Liver (tissue), 7 donors: ENCODE measurements at regions not wholly inside any gene's neighbourhood (a gene's known extent, or its start where the extent isn't known, plus 50 kb on each side); places are given as distances from the start of the nearest gene placed in this dataset.

Experiments
- DNase-seq: peaks from one replicate; pipeline ENCODE4 v3.0.0-alpha.2; 2017; ENCODE audit warnings: low spot score
- H3K27ac ChIP-seq, 2 donors: one replicate each; pipeline ENCODE4 v1.7.0; 2013; ENCODE audit warnings: inconsistent platforms in 2 of 2, low read length in 2 of 2, control low read depth in 1 of 2, low read depth in 1 of 2, mild to moderate bottlenecking in 1 of 2
- H3K27me3 ChIP-seq, 4 donors: one replicate each; pipeline versions ENCODE4 v1.6.1 to v1.7.0; 2013; ENCODE audit warnings: low read length in 3 of 4, inconsistent platforms in 1 of 4, mild to moderate bottlenecking in 1 of 4, moderate library complexity in 1 of 4; ENCODE audit not compliant: control insufficient read depth in 4 of 4, insufficient read depth in 4 of 4
- H3K36me3 ChIP-seq, 4 donors: one replicate each; pipeline versions ENCODE4 v1.6.1 to v1.7.0; 2013; ENCODE audit warnings: low read length in 3 of 4, mild to moderate bottlenecking in 3 of 4, low read depth in 1 of 4, moderate library complexity in 1 of 4; ENCODE audit not compliant: control insufficient read depth in 4 of 4, insufficient read depth in 3 of 4
- H3K4me1 ChIP-seq, 4 donors: one replicate each; pipeline versions ENCODE4 v1.6.1 to v1.7.0; 2013; ENCODE audit warnings: low read length in 3 of 4, mild to moderate bottlenecking in 3 of 4, moderate library complexity in 1 of 4; ENCODE audit not compliant: control insufficient read depth in 4 of 4, insufficient read depth in 4 of 4
- H3K4me3 ChIP-seq, 3 donors: one replicate each; pipeline versions ENCODE4 v1.6.1 to v1.7.0; 2013; ENCODE audit warnings: low read length in 3 of 3, control low read depth in 1 of 3, low read depth in 1 of 3, mild to moderate bottlenecking in 1 of 3
- H3K9ac ChIP-seq, 2 donors: one replicate each; pipeline ENCODE4 v1.7.0; 2013; ENCODE audit warnings: low read length in 2 of 2, mild to moderate bottlenecking in 2 of 2, moderate library complexity in 2 of 2, control low read depth in 1 of 2, low read depth in 1 of 2
- H3K9me3 ChIP-seq, 4 donors: one replicate each; pipeline versions ENCODE4 v1.6.1 to v1.7.0; 2013; ENCODE audit warnings: low read length in 3 of 4; ENCODE audit not compliant: control insufficient read depth in 4 of 4
- EGR1 ChIP-seq, 2 donors: IDR thresholded peaks; 2 replicates each; pipeline ENCODE4 v1.6.1; 2016 to 2018; ENCODE audit warnings: antibody characterized with exemption in 2 of 2, low read depth in 2 of 2
- FOXA1 ChIP-seq: IDR thresholded peaks from 2 replicates; pipeline ENCODE4 v1.6.1; 2016; ENCODE audit warnings: antibody characterized with exemption
- HNF4G ChIP-seq: IDR thresholded peaks from 2 replicates; pipeline ENCODE4 v1.6.1; 2016; ENCODE audit warnings: antibody characterized with exemption
- TAF1 ChIP-seq: conservative IDR thresholded peaks from 2 replicates; pipeline ENCODE4 v1.6.1; 2016; ENCODE audit warnings: antibody characterized with exemption, mild to moderate bottlenecking
- WGBS: extraction: QIAGEN DNeasy Blood & Tissue Kit; methylation state at CpG from one replicate; pipeline ENCODE4 v1.1.7; 2013; 5-methylcytosine and 5-hydroxymethylcytosine counted together
- TF ChIP-seq, protein P1 (sequence below): IDR thresholded peaks from 2 replicates; pipeline ENCODE4 v1.6.1; 2016; ENCODE audit warnings: antibody characterized with exemption
- TF ChIP-seq, protein P2 (sequence below): IDR thresholded peaks from 2 replicates; pipeline ENCODE4 v1.6.1; 2016; ENCODE audit warnings: antibody characterized with exemption
- TF ChIP-seq, protein P3 (sequence below): IDR thresholded peaks from 2 replicates; pipeline ENCODE4 v1.6.1; 2016; ENCODE audit warnings: antibody characterized with exemption, mild to moderate bottlenecking
- donor health status: healthy.
- donor health status: healthy.
- donor health status: healthy.
- donor health status: healthy.

DNA sequence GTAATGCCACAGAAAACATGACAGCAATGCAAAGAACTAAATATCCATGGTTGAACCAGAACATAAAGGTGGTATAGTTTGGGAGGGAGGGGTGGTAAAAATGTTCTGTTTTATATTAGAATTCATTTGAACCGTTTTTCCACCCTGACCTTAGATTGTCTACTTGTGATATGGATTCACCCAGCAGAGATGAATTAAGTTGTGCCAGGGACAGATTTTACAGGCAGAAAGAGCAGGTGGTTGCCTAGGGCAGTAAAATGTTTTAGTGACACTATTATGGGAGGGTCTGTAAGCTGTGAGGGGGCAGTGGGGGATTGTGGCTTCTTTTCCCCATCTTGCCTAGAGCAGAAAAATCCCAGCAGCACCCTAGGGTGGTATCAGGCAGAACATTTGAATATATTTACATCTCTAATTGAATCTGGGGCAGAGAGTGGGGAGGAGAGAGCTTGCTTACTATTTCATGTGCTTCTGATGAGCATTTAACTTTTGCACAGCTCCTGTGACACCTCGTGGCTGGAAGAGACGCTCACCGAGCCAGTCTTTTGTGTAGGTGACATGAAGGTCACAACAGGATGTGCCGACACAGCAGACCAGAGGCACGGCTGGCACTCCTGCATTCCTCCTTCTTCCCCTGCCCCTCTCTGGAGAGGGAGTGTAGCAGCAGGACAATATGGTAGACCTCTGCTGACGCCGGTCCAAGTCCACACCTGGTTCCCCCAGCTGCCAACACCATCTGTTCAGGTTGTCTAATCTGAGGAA is 452.3 kb downstream of the IRS2 start:
- Histone ChIP-seq H3K4me1 (no peaks in the 10 kb centered on the region), H3K9me3 (no peaks in the 10 kb centered on the region), H3K4me3 (no peak overlapping the region), H3K27ac (no peak overlapping the region), H3K27me3 (no peaks in the 10 kb centered on the region), H3K36me3 (no peaks in the 10 kb centered on the region), H3K9ac (no peak overlapping the region)
- DNase-seq, result no peak
- WGBS, result 78% methylated on average over 8 of the region's 8 CpGs
- TF ChIP-seq, protein P1, sequence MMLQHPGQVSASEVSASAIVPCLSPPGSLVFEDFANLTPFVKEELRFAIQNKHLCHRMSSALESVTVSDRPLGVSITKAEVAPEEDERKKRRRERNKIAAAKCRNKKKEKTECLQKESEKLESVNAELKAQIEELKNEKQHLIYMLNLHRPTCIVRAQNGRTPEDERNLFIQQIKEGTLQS, result no peak
- TF ChIP-seq, protein P2, sequence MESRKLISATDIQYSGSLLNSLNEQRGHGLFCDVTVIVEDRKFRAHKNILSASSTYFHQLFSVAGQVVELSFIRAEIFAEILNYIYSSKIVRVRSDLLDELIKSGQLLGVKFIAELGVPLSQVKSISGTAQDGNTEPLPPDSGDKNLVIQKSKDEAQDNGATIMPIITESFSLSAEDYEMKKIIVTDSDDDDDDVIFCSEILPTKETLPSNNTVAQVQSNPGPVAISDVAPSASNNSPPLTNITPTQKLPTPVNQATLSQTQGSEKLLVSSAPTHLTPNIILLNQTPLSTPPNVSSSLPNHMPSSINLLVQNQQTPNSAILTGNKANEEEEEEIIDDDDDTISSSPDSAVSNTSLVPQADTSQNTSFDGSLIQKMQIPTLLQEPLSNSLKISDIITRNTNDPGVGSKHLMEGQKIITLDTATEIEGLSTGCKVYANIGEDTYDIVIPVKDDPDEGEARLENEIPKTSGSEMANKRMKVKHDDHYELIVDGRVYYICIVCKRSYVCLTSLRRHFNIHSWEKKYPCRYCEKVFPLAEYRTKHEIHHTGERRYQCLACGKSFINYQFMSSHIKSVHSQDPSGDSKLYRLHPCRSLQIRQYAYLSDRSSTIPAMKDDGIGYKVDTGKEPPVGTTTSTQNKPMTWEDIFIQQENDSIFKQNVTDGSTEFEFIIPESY, result no peak
- no peak for TF ChIP-seq EGR1 (IDR thresholded peaks at IDR 0.05; ENCODE audit: low read depth in 2 of 2)
- TF ChIP-seq, protein P3, sequence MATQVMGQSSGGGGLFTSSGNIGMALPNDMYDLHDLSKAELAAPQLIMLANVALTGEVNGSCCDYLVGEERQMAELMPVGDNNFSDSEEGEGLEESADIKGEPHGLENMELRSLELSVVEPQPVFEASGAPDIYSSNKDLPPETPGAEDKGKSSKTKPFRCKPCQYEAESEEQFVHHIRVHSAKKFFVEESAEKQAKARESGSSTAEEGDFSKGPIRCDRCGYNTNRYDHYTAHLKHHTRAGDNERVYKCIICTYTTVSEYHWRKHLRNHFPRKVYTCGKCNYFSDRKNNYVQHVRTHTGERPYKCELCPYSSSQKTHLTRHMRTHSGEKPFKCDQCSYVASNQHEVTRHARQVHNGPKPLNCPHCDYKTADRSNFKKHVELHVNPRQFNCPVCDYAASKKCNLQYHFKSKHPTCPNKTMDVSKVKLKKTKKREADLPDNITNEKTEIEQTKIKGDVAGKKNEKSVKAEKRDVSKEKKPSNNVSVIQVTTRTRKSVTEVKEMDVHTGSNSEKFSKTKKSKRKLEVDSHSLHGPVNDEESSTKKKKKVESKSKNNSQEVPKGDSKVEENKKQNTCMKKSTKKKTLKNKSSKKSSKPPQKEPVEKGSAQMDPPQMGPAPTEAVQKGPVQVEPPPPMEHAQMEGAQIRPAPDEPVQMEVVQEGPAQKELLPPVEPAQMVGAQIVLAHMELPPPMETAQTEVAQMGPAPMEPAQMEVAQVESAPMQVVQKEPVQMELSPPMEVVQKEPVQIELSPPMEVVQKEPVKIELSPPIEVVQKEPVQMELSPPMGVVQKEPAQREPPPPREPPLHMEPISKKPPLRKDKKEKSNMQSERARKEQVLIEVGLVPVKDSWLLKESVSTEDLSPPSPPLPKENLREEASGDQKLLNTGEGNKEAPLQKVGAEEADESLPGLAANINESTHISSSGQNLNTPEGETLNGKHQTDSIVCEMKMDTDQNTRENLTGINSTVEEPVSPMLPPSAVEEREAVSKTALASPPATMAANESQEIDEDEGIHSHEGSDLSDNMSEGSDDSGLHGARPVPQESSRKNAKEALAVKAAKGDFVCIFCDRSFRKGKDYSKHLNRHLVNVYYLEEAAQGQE, result no peak

DNA sequence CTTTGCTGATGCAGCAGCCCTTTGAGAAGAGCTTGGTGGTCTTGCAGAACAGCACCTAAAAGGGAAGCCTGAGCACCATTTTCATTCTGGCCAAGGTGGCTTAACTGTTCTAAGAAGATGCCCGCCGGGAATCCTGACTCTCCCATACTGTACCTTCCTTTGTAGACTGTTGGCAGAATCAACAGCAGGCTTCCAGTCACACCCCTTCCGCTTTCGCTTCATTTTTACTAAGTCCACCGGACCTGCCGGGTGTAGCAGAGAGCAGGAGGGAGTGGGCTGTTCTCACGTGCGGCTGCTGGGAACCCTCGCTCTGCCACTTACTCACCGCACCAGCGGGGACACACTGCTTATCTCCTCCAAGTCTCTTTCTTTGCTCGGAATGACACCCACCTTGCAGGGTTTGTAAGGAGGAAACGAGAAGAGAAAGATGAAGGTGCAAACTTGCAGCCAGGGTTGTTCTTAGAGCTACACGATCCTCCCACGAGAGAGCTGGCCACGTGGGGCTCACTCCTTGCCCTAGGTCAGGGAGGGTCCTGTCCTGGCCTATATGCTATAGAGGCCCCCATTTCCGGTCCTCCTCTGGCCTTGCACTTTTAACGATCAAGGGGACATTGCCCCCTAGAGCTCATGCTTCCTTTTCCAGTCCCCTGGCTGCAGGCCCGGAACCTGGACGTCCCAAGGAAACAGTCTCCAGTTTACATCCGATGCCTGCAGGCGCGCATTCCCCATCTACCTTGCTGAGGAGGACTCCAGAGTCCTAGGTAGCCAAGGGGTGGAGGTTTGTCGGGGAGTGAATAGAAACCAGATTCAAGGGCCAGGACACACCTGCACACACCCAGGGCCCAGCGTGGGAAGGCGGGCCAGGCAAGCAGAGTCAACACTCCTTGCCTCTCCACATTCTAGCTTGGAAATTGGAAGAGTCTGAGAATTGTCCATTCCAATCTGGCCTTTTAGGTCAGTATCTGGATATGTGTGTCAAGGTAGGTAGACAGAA is 453.6 kb downstream of the IRS2 start:
- DNase-seq, result no peak
- no peak overlapping the region for H3K27ac ChIP-seq

More for the DNA sequence above, 453.6 kb downstream of the IRS2 start:
- Histone ChIP-seq H3K27me3 (no peaks in the 10 kb centered on the region), H3K9me3 (no peaks in the 10 kb centered on the region), H3K4me3 (no peak overlapping the region), H3K4me1 (no peaks in the 10 kb centered on the region), H3K9ac (no peak overlapping the region), H3K36me3 (no peaks in the 10 kb centered on the region)
- 78% methylated on average over 26 of the region's 26 CpGs for whole genome bisulfite sequencing
- TF ChIP-seq, protein P1, result no peak
- TF ChIP-seq, protein P2, result no peak
- TF ChIP-seq, protein P3, result no peak
- TF ChIP-seq TAF1, result no peak
- TF ChIP-seq HNF4G, result no peak
- no peak for TF ChIP-seq FOXA1
